HG03045 (cell line): ENCODE measurements at regions not wholly inside any gene's neighbourhood (a gene's known extent, or its start where the extent isn't known, plus 50 kb on each side); places are given as distances from the start of the nearest gene placed in this dataset.
"Not testable (repeated sequence)": the region's sequence is repeated elsewhere in the genome, so short reads cannot be mapped to it uniquely, and the experiment has no call there.

ENCODE experiments used
- ATAC-seq: cut with Tn5 transposase; IDR thresholded peaks from one replicate; pipeline ENCODE4 v1.9.1; 2021; ENCODE audit warnings: mild to moderate bottlenecking, moderate library complexity; ENCODE audit not compliant: unreplicated experiment

DNA sequence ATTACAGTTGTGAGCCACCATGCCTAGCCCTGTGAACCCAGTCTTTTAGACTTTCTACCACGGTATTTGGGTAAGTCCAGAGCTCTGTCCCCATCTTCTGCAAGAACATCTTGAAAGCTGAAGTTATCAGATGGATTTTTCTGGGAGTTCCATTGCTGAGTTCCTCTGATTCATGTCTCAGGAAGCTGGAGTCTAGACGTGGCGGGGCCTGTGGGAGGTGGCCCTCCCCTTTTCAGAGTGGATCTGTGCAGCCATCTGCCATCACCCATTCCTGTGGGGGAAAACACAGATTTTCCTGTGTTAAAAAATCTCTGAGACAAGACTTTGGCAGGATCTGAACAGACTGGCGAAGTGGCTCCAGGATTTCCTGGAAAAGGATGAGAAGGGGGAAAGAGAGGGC lies 234.3 kb downstream of the NPIPA7 start:
- ATAC-seq, result not testable (repeated sequence)

DNA sequence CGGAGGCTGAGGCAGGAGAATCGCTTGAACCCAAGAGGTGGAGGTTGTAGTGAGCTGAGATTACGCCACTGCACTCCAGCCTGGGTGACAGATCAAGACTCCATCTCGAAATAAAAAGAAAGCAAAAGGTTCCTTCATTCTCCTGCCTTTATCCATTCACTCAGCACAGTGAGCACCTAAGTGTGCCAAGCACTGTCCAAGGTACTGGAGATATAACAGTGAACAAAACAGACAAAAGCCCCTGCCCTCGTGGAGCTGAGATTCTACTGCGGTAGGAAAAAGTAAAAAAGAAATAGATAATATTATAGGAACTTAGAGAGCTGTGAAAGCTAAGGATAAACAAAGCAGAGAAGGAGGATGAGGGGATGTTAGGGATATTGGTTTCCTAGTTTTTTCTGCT lies 235.5 kb downstream of the NPIPA7 start:
- ATAC-seq, result not testable (repeated sequence)

DNA sequence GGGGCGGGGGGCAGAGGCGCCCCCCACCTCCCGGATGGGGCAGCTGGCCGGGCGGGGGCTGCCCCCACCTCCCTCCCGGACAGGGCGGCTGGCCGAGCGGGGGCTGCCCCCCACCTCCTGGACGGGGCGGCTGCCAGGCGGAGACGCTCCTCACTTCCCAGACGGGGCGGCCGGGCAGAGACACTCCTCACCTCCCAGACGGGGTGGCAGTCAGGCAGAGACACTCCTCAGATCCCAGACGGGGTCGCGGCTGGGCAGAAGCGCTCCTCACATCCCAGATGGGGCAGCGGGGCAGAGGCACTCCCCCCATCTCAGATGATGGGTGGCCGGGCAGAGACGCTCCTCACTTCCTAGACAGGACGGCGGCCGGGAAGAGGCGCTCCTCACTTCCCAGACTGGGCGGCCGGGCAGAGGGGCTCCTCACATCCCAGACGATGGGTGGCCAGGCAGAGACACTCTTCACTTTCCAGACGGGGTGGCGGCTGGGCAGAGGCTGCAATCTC lies 240.1 kb downstream of the NPIPA7 start:
- ATAC-seq, result not testable (repeated sequence)

DNA sequence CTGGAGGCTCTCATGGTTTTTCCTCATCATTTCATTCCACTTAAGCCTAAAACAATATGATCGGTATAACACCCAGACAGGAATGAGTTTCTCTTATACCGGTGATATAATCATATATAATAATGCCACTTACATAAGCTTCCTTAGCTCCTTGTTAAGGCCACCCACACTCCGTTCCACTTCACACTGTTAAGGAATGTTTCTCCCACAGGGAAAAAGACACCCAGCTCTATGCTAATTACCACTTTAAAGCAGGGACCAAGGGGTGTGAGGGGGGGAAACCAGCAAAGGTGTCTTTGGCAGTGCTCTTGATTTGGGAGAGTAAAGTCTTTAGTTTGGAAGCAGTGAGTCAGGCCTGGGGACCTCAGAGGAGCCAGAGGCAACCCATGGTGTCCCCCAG lies 245.4 kb downstream of the NPIPA7 start:
- not testable (repeated sequence) for ATAC-seq

DNA sequence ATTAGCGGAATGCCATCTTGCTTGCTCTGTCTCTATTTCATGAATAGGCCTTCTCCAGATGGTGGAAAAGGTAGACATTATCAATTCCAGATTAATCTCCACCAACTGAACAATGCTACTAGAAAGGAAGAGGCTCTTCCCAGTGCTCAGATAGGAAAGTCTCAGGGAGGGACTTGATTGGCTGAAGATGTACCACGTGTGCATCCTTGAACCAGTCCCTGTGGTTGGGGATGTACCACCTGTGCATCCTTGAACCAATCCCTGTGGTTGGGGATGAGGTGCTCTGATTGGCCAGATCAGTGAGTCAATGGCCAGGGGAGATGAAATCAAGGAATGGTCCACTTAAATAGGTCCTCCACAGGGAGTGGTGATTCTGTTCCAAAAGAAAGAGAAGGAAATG lies 246.2 kb downstream of the NPIPA7 start:
- not testable (repeated sequence) for ATAC-seq

DNA sequence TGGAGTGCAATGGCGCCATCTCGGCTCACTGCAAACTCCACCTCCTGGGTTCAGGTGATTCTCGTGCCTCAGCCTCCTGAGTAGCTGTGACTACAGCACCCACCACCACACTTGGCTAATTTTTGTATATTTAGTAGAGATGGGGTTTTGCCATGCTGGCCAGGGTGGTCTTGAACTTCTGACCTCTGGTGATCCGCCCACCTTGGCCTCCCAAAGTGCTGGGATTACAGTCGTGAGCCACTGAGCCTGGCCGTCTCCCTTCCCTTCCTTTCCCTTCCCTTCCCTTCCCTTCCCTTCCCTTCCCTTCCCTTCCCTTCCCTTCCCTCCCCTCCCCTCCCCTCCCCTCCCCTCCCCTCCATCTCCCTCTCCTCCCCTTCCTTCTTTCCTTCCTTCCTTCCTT lies 248.9 kb downstream of the NPIPA7 start:
- not testable (repeated sequence) for ATAC-seq

DNA sequence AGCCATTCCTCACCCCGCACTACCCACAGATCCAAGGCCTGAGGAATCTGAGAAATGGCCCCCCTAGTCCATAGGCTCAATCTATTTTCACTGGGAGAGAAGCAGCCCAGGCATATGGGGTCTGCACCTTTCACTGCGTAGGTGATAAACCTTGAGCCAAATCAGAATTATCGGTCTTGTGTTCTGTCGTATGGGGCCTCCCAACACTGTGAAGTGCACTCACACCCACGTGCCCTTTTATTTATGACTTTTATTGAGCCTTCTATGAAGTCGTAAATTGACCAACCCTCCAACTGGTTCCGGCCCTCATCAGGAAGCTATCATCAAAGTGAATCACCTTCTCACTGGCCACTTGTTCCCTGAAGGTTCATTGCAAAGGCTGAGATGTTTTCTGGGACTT lies 259.3 kb downstream of the NPIPA7 start:
- ATAC-seq, result not testable (repeated sequence)

DNA sequence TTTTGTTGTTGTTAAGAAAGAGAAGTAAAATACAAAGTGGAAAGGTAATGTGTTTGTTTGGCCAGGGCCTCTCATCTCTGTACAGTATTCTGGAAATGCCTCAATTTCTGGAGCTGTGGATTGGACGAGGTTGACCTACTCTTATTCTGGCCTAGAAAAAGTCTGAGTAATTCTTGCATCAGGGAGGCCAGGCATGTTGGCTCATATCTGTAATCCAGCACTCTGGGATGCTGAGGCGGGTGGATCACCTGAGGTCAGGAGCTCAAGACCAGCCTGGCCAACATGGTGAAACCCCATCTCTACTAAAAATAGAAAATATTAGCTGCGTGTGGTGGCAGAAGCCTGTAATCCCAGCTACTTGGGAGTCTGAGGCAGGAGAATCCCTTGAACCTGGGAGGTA lies 259.8 kb downstream of the NPIPA7 start:
- not testable (repeated sequence) for ATAC-seq

DNA sequence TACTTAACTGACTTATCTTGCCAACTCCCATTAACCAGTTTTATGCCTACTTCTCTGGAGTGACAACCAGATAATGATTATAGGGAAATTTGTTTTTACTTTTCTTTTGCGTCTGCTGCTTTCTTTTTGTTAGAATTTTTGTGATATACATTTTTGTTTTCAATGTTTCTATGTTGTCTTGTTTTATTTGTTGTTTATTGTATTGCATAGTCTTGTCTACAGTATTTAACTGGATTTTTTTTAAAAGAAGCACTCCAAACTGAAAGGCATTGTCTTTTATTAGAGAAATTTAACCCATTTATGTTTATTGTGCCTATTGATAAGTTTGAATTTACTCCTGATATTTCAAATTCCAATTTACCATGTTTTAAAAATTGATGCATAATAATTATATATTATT lies 264.9 kb downstream of the NPIPA7 start:
- not testable (repeated sequence) for ATAC-seq

DNA sequence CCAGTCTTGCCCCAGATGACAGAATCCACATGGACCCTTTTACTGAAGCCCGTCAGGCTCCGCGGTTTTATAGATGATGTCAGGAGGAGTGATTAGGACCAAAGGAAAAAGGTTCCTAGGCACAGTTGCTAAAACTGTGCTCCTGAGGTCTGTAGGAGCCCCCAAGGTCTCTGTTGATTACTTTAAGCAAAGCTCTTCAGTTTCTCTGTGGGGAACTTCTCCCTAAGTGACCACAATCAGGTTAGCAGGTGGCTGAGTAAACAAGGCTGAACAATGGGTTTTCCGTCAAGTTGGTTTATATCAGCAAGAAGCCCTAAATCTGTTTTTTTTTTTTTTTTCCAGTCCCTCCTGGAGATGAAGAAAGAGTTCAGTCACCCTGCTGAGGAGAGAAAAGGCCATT lies 269.1 kb downstream of the NPIPA7 start:
- ATAC-seq, result not testable (repeated sequence)

DNA sequence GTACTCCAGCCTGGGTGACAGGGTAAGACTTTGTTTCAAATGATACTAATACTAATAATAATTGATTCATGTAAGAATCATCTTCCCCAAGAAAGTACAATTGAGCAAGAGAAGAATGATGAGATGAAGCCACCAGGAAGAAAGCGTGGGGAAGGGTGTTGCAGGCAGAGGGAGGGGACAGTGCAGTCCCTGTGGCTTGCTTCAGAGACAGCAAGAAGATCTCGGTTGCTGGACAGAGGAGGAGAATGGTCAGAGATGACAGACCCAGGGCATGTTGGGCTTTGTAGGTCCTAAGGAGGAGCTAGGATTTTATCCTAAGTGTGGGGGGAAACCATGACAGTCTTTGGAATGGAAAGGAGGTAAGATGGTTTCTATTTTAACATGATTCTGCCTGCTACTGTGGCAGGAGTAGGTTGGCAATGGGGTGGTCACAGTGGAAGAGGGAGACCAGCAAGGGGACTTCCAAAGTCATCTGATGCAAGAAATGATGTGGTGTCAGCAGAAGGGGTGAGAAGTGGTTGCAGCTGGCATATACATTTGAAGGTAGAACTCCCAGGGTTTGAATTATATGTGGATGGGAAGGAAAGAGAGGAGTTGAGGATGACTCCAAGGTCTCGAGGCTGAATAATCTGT lies 293.4 kb downstream of the NPIPA7 start:
- ATAC-seq, result not testable (repeated sequence)

DNA sequence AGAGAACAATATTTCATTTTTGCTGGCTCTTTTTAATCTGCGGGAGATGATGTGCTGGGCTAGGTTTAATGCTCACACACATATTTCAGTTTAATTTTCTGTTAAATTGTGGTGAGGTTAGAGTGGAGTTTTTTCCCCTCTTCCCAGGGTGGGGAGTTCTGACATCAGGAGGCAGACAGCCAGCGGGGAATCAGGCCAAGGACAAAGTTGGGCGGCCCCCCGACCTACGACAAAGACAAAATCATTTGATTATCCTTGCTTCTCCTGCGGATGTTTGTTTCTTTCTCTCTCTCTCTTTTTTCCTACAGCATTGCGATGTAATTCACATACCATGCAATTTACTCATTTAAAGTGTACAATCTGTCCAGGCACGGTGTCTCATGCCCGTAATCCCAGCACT lies 295.9 kb downstream of the NPIPA7 start:
- not testable (repeated sequence) for ATAC-seq

DNA sequence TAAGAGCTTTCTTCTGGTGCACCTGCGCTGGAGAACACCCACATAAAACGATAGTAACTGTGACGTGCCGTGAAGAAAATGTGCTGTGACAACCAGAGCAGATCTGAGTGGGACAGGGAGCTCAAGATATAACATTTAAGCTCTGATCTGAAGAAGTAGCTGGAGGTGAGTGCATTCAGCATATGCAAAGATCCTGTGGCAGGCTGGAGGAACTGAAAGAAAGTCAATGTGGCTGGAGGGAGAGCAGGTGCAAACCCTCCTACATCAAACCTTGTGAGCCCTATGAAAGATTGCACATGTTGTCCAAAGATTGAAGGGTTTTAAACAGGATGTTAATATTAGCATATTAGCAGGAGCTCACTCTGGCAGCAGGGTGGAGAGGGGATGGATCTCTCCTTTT lies 342.9 kb downstream of the NPIPA7 start:
- ATAC-seq, result not testable (repeated sequence)

DNA sequence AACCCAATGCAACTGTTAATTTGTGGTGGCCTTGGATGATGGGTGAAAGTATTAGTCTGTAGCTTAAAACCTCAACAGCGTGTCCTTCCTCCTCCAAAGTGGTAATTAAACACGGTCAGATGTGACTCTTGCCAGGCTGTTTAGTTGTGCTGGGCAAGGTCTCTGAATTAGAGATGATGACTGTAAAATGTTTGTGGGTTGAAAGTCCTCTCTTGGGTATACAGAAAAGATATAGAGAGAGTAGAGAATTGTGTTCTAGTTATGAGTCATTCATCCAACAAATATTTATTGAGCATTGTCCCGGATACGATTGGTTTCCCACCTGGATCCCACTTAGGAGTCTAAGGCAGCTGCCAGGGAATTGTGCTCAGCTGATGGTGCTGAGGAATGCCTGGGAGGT lies 343.7 kb downstream of the NPIPA7 start:
- not testable (repeated sequence) for ATAC-seq

DNA sequence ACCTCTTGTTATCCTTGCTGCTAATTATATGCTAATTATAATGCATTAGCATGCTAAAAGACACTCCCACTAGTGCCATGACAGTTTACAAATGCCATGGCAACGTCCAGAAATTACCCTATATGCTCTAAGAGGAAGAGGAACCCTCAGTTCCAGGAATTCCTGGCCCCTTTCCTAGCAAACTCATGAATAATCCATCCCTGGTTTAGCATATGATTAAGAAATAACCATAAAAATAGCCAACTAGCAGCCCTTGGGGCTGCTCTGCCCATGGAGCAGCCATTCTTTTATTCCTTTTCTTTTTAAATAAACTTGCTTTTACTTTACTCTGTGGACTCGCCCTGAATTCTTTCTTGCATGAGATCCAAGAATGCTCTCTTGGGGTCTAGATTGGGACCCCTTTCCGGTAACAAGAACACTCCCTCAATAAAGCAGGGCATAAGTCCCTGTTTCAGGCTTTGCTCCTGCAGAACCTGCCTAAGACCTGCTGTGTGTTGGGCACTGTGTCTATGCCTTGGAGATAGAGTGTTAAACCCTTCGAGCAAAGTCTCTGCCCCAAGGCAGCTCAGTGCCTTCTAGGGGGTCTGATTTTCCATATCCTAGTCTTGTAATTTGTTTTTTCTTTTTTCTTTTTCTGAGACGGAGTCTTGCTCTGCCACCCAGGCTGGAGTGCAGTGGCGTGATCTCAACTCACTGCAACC lies 345.0 kb downstream of the NPIPA7 start:
- not testable (repeated sequence) for ATAC-seq

DNA sequence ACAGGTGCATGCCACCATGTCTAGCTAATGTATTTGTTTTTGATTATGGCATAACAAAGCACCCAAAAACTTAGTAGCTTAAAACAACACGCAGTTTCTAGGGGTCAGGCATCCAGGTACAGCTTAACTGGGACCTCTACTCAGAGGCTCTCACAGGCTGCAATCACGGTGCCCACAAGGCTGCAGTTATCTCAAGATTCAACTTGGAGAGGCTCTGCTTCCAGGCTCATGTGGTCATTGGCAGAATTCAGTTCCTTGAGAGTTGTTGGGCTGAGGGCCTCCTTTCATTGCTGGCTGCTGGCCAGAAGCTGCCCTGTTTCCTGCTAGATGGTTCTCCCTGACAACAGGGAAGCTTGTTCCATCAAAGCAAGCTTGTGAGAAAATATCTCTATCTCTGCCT lies 348.1 kb downstream of the NPIPA7 start:
- not testable (repeated sequence) for ATAC-seq

DNA sequence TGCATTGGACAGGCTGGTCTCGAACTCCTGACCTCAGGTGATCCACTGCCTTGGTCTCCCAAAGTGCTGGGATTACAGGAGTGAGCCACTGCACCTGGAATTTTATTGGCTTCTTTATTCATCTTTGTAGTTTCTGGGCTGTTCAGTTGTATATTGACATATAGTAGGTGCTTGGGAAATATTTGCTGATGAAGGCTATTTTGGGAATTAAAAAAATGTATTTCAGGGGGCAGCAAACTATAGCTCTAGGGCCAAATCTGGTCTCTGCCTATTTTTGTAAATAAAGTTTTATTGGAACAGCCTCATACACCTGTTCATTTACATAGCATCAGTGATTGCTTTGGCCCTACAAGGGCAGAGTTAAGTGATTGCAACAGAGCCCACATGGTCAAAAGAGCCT lies 363.6 kb downstream of the NPIPA7 start:
- ATAC-seq, result not testable (repeated sequence)

DNA sequence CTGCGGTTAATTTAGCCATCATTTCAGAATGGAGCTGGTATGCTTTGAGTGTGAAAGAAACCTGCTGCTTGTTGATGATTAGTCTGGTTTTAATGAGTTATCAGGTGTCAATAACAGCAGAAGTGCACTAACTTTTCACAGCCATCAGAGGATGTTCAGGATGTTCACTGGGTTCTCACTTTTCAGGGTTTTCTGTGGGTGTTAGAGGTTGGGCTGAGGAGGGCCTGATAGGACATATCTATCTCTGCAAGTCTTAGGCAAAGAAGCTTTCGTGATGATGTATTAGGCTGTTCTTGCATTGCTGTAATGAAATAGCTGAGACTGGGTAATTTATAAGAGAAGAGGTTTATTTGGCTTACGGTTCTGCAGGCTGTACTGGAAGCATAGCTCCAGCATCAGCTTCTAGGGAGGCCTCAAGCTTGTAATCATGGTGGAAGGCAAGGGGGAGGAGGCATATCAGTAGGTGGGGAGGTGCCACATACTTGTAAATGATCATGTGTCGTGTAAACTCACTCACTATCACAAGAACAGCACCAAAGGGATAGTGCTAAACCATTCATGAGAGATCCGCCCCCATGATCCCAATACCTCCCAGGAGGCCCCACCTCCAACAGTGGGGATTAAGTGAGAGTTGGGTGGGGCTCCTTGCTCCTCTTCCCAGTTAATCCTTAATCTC lies 376.2 kb downstream of the NPIPA7 start:
- ATAC-seq, result not testable (repeated sequence)

DNA sequence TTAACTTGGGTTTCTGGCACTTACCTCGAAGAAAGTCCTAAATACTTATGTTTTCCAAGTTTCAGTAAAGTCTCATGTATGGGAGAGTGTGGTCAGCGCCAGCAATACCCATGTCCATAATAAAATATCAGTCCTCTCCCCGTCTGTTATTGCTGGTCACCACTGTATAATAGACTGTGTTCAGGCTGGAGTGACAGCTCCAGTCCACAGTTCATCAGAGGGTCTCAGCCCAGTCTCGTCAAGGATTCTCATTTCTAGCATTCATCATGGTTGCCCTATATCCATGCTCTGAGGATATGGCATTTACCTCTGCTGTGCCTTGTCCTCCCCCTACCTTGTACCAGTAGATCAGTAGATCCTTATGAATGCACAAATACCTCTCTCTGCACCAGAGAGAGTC lies 384.5 kb downstream of the NPIPA7 start:
- no peak for ATAC-seq

DNA sequence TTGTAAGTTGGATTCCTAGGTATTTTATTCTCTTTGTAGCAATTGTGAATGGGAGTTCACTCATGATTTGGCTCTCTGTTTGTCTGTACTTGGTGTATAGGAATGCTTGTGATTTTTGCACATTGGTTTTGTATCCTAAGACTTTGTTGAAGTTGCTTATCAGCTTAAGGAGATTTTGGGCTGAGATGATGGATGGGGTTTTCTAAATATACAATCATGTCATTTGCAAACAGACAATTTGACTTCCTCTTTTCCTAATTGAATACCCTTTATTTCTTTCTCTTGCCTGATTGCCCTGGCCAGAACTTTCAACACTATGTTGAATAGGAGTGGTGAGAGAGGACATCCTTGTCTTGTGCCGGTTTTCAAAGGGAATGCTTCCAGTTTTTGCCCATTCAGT lies 391.8 kb downstream of the NPIPA7 start:
- ATAC-seq, result not testable (repeated sequence)

DNA sequence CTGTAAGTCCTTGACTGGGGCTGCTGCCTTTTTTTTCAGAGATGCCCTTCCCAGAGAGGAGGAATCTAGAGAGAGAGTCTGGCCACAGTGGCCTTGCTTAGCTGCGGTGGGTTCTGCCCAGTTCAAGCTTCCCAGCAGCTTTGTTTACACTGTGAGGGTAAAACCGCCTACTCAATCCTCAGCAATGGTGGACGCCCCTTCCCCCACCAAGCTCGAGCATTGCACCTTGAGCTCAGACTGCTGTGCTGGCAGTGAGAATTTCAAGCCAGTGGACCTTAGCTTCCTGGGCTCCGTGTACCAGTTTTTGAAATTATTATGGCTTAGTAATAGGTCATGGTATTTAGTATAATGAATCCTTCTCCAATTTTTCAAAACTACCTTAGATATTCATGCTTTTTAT lies 395.4 kb downstream of the NPIPA7 start:
- no peak for ATAC-seq

DNA sequence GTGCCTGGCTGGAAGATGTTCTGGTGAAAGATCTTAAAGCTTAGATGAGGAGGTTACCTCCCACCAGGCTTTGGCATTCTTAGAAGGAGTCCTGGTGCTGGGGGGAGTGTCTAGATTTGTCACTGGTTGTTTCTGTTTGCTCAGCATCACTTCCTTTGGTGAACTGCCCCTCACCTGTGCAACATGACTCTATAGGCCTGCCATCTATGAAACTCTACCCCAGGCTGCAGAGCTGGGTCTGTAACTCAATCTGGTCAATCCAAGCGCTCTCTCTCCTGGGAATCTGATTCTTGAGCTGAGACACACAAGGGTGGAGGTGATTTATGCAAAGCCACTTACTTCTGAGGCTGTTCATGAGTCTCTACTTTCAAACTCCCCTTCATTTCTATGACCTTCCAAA lies 399.4 kb downstream of the NPIPA7 start:
- no peak for ATAC-seq
